T-cell (primary cell): ENCODE measurements at regions not wholly inside any gene's neighbourhood (a gene's known extent, or its start where the extent isn't known, plus 50 kb on each side); places are given as distances from the start of the nearest gene placed in this dataset.

Experiments used
- ATAC-seq, 4 experiments: fragments of 200-7000 bp in 3 of 4; fragments of 150-1000 bp in 1 of 4; cut with Tn5 transposase; replicated peaks in 1 of 4; 1 replicate in 3 of 4; 2 replicates in 1 of 4; pipeline ENCODE4 v1.10.0; 2021; ENCODE audit warnings: moderate library complexity in 3 of 4, mild to moderate bottlenecking in 2 of 4, moderate number of reproducible peaks in 1 of 4
- CTCF ChIA-PET, 2 donors: fragments of 300-600 bp; sonication (Branson Sonifier 250); formaldehyde crosslinking; loops; one replicate each; lab custom pipeline; 2022; ENCODE audit warnings: antibody characterized with exemption in 2 of 2; lab: Charles Lee
- POLR2A ChIA-PET, 2 donors: fragments of 300-600 bp; sonication (Branson Sonifier 250); formaldehyde crosslinking; loops; one replicate each; lab custom pipeline; 2022; ENCODE audit warnings: antibody characterized with exemption in 2 of 2; lab: Charles Lee
- DNase-seq, 35 experiments: peaks; one replicate each; pipeline versions ENCODE4 v3.0.0 to v3.0.0-alpha.2; 2013 to 2023
- H3K27ac ChIP-seq: one replicate; pipeline ENCODE4 v1.5.1; 2013; ENCODE audit warnings: low read length
- H3K27me3 ChIP-seq, 2 experiments: replicated peaks in 1 of 2; 1 replicate in 1 of 2; 2 replicates in 1 of 2; pipeline versions ENCODE4 v1.6.1 to v1.7.0; 2013; ENCODE audit warnings: low read length in 1 of 2, mixed read lengths in 1 of 2; ENCODE audit not compliant: control insufficient read depth in 2 of 2, insufficient read depth in 2 of 2; ENCODE audit errors: extremely low read depth in 1 of 2
- H3K36me3 ChIP-seq, 2 donors: 1 replicate in 1 of 2; 2 replicates in 1 of 2; pipeline versions ENCODE4 v1.6.1 to v1.7.0; 2013; ENCODE audit warnings: low read length in 1 of 2; ENCODE audit not compliant: control insufficient read depth in 2 of 2, insufficient read depth in 1 of 2; ENCODE audit errors: extremely low read depth in 1 of 2
- H3K4me1 ChIP-seq, 2 experiments: 1 replicate in 1 of 2; 2 replicates in 1 of 2; pipeline versions ENCODE4 v1.6.1 to v1.7.0; 2013; ENCODE audit warnings: low read length in 2 of 2, mixed read lengths in 1 of 2; ENCODE audit not compliant: insufficient read depth in 2 of 2, control insufficient read depth in 1 of 2; ENCODE audit errors: extremely low read depth in 1 of 2
- H3K4me3 ChIP-seq, 2 donors: 1 replicate in 1 of 2; 2 replicates in 1 of 2; pipeline versions ENCODE4 v1.5.1 to v1.7.0; 2013; ENCODE audit warnings: mild to moderate bottlenecking in 2 of 2, low read length in 1 of 2, moderate library complexity in 1 of 2; ENCODE audit not compliant: control insufficient read depth in 1 of 2; ENCODE audit errors: extremely low read depth in 1 of 2
- H3K9me3 ChIP-seq: 2 replicates; pipeline ENCODE4 v1.7.0; 2013
- H3K27ac Mint-ChIP-seq, 2 donors: one replicate each; pipeline ENCODE4 v1.8.0; 2020 to 2021; ENCODE audit warnings: mild to moderate bottlenecking in 2 of 2, mixed read lengths in 2 of 2
- H3K27me3 Mint-ChIP-seq, 2 donors: one replicate each; pipeline ENCODE4 v1.8.0; 2021 to 2022; ENCODE audit warnings: mixed read lengths in 2 of 2
- H3K36me3 Mint-ChIP-seq: one replicate; pipeline ENCODE4 v1.8.0; 2021; ENCODE audit warnings: mixed read lengths
- H3K4me1 Mint-ChIP-seq, 3 donors: one replicate each; pipeline ENCODE4 v1.8.0; 2020 to 2022; ENCODE audit warnings: mixed read lengths in 3 of 3, mild to moderate bottlenecking in 1 of 3
- H3K4me3 Mint-ChIP-seq, 3 donors: one replicate each; pipeline ENCODE4 v1.8.0; 2020 to 2022; ENCODE audit warnings: mild to moderate bottlenecking in 3 of 3, mixed read lengths in 3 of 3, moderate library complexity in 3 of 3
- H3K9me3 Mint-ChIP-seq, 3 donors: one replicate each; pipeline ENCODE4 v1.8.0; 2020 to 2022; ENCODE audit warnings: mixed read lengths in 3 of 3
- WGBS: methylation state at CpG from one replicate; pipeline ENCODE4 v1.1.5; 2013; ENCODE audit warnings: missing lambda C conversion rate; ENCODE audit not compliant: insufficient coverage; 5-methylcytosine and 5-hydroxymethylcytosine counted together

- H3K4me3 ChIP-seq: no peak overlapping the region
- Mint-ChIP-seq H3K36me3 (no peaks in the 10 kb centered on the region), H3K4me1 (no peaks in the 10 kb centered on the region), H3K27me3 (no peaks in the 10 kb centered on the region), H3K9me3 (peaks cover 10 to 25% (median 18%) of the 10 kb centered on the region in 3 donors), H3K27ac (no peak overlapping the region), H3K4me3 (no peak overlapping the region)
- no peak overlapping the region for H3K27ac ChIP-seq
- no peaks in the 10 kb centered on the region for H3K9me3 ChIP-seq
- no peaks in the 10 kb centered on the region for H3K4me1 ChIP-seq
- ATAC-seq (no peak), DNase-seq (no peak)
- POLR2A ChIA-PET: no interaction called here
- H3K36me3 ChIP-seq: no peaks in the 10 kb centered on the region
- no peaks in the 10 kb centered on the region for H3K27me3 ChIP-seq
- CTCF ChIA-PET: no interaction called here
- 81% methylated on average over 4 of the region's 7 CpGs for WGBS
Measured at GRCh38 chr16:7910116-7910515, 577.5 kb downstream of the RBFOX1 start.

GRCh38 chr16:7888411-7888810, 555.8 kb downstream of the RBFOX1 start:
- no peak overlapping the region for H3K27ac ChIP-seq

GRCh38 chr16:7887316-7887715, 554.7 kb downstream of the RBFOX1 start:
- H3K27me3 Mint-ChIP-seq: no peaks in the 10 kb centered on the region
- ChIA-PET CTCF (no interaction called here), POLR2A (interaction anchor here in 1 of 2 donors (0.7 kb wide), 1 partner anchor 69 kb away, joined by 3 read pairs; no protein-coding TSS in a partner anchor)
- no peaks in the 10 kb centered on the region for H3K36me3 Mint-ChIP-seq
- no peak overlapping the region for H3K27ac Mint-ChIP-seq
- Histone ChIP-seq H3K9me3 (no peaks in the 10 kb centered on the region), H3K27ac (no peak overlapping the region), H3K36me3 (no peaks in the 10 kb centered on the region), H3K27me3 (no peaks in the 10 kb centered on the region), H3K4me3 (no peak overlapping the region), H3K4me1 (no peaks in the 10 kb centered on the region)
- no peaks in the 10 kb centered on the region for H3K4me1 Mint-ChIP-seq
- H3K9me3 Mint-ChIP-seq: peaks cover 8 to 20% (median 11%) of the 10 kb centered on the region in 3 donors
- 50% methylated on average over 1 of the region's 2 CpGs for WGBS
- no peak overlapping the region for H3K4me3 Mint-ChIP-seq
- DNase-seq: no peak
- no peak for ATAC-seq

More at GRCh38 chr16:7888411-7888810, 555.8 kb downstream of the RBFOX1 start:
- ChIA-PET CTCF (no interaction called here), POLR2A (no interaction called here)
- Mint-ChIP-seq H3K27me3 (no peaks in the 10 kb centered on the region), H3K27ac (no peak overlapping the region), H3K36me3 (no peaks in the 10 kb centered on the region), H3K4me1 (no peaks in the 10 kb centered on the region), H3K4me3 (no peak overlapping the region), H3K9me3 (peaks cover 5 to 20% (median 16%) of the 10 kb centered on the region in 3 donors)
- Histone ChIP-seq H3K27me3 (no peaks in the 10 kb centered on the region), H3K4me3 (no peak overlapping the region), H3K4me1 (no peaks in the 10 kb centered on the region), H3K9me3 (no peaks in the 10 kb centered on the region), H3K36me3 (no peaks in the 10 kb centered on the region)
- ATAC-seq: no peak
- DNase-seq: no peak
- no CpG with 5 or more reads among the region's 1 CpG for WGBS

GRCh38 chr16:7871979-7872378, 539.3 kb downstream of the RBFOX1 start:
- ATAC-seq (no peak), DNase-seq (no peak)
- Mint-ChIP-seq H3K9me3 (peaks cover 16 to 28% (median 22%) of the 10 kb centered on the region in 3 donors), H3K27me3 (no peaks in the 10 kb centered on the region), H3K4me1 (no peaks in the 10 kb centered on the region), H3K36me3 (no peaks in the 10 kb centered on the region), H3K27ac (no peak overlapping the region), H3K4me3 (no peak overlapping the region)
- ChIA-PET POLR2A (no interaction called here), CTCF (no interaction called here)
- Histone ChIP-seq H3K27me3 (no peaks in the 10 kb centered on the region), H3K4me1 (no peaks in the 10 kb centered on the region), H3K27ac (no peak overlapping the region), H3K36me3 (no peaks in the 10 kb centered on the region), H3K9me3 (no peaks in the 10 kb centered on the region), H3K4me3 (no peak overlapping the region)
- WGBS: 78% methylated on average over 1 of the region's 2 CpGs

- ATAC-seq: no peak
- peaks cover 16 to 29% (median 22%) of the 10 kb centered on the region in 3 donors for H3K9me3 Mint-ChIP-seq
- no peak overlapping the region for H3K27ac ChIP-seq
- no peaks in the 10 kb centered on the region for H3K4me1 Mint-ChIP-seq
- H3K36me3 Mint-ChIP-seq: no peaks in the 10 kb centered on the region
- H3K4me3 ChIP-seq: no peak overlapping the region
- ChIA-PET CTCF (no interaction called here), POLR2A (no interaction called here)
- H3K4me3 Mint-ChIP-seq: no peak overlapping the region
- no peaks in the 10 kb centered on the region for H3K36me3 ChIP-seq
- H3K4me1 ChIP-seq: no peaks in the 10 kb centered on the region
- H3K27me3 Mint-ChIP-seq: no peaks in the 10 kb centered on the region
- H3K9me3 ChIP-seq: no peaks in the 10 kb centered on the region
- no peaks in the 10 kb centered on the region for H3K27me3 ChIP-seq
- no peak overlapping the region for H3K27ac Mint-ChIP-seq
- 87% methylated on average over 7 of the region's 9 CpGs for WGBS
- no peak for DNase-seq
Measured at GRCh38 chr16:7871371-7871770, 538.7 kb downstream of the RBFOX1 start.

- CTCF ChIA-PET: interaction anchor here in 1 of 2 donors (0.6 kb wide), 1 partner anchor 50 kb away, joined by 3 read pairs; no protein-coding TSS in a partner anchor
- no CpG with 5 or more reads among the region's 1 CpG for WGBS
Measured at GRCh38 chr16:7867831-7868230, 535.2 kb downstream of the RBFOX1 start.

GRCh38 chr16:7866144-7866543, 533.5 kb downstream of the RBFOX1 start:
- Mint-ChIP-seq H3K9me3 (peaks cover 6 to 22% (median 18%) of the 10 kb centered on the region in 3 donors), H3K4me1 (no peaks in the 10 kb centered on the region), H3K27ac (no peak overlapping the region), H3K4me3 (no peak overlapping the region), H3K27me3 (no peaks in the 10 kb centered on the region), H3K36me3 (no peaks in the 10 kb centered on the region)
- ChIA-PET POLR2A (no interaction called here), CTCF (no interaction called here)
- DNase-seq (no peak), ATAC-seq (no peak)
- Histone ChIP-seq H3K9me3 (no peaks in the 10 kb centered on the region), H3K27me3 (no peaks in the 10 kb centered on the region), H3K36me3 (no peaks in the 10 kb centered on the region), H3K4me3 (no peak overlapping the region), H3K27ac (no peak overlapping the region), H3K4me1 (no peaks in the 10 kb centered on the region)
- WGBS: no CpG with 5 or more reads among the region's 4 CpGs

More at GRCh38 chr16:7867831-7868230, 535.2 kb downstream of the RBFOX1 start:
- no peak overlapping the region for H3K27ac ChIP-seq
- H3K4me1 ChIP-seq: no peaks in the 10 kb centered on the region
- no peak overlapping the region for H3K4me3 ChIP-seq
- no peak overlapping the region for H3K4me3 Mint-ChIP-seq
- no peaks in the 10 kb centered on the region for H3K36me3 Mint-ChIP-seq
- ATAC-seq (no peak), DNase-seq (no peak)
- H3K9me3 Mint-ChIP-seq: peaks cover 11 to 27% (median 24%) of the 10 kb centered on the region in 3 donors
- no peaks in the 10 kb centered on the region for H3K27me3 ChIP-seq
- no peaks in the 10 kb centered on the region for H3K36me3 ChIP-seq
- no peaks in the 10 kb centered on the region for H3K4me1 Mint-ChIP-seq
- H3K27me3 Mint-ChIP-seq: no peaks in the 10 kb centered on the region
- H3K9me3 ChIP-seq: no peaks in the 10 kb centered on the region
- H3K27ac Mint-ChIP-seq: no peak overlapping the region
- POLR2A ChIA-PET: no interaction called here
